ENCODE measurements at regions not wholly inside any gene's neighbourhood (a gene's known extent, or its start where the extent isn't known, plus 50 kb on each side); places are given as distances from the start of the nearest gene placed in this dataset.

- TF ChIP-seq CTCF (IDR thresholded peaks at IDR 0.05; ENCODE audit: borderline replicate concordance, extremely low read depth, low read length, poor library complexity, severe bottlenecking), result no peak
- TF ChIP-seq EZH2 (IDR thresholded peaks at IDR 0.05; ENCODE audit: borderline replicate concordance, low read depth, low read length, severe bottlenecking), result no peak
Observed at GRCh38 chr7:10731253-10731773, 242.4 kb upstream of the PHF14 start.
